Astrocyte of the cerebellum (primary cell): ENCODE measurements at regions not wholly inside any gene's neighbourhood (a gene's known extent, or its start where the extent isn't known, plus 50 kb on each side); places are given as distances from the start of the nearest gene placed in this dataset.
"Not testable (repeated sequence)": the region's sequence is repeated elsewhere in the genome, so short reads cannot be mapped to it uniquely, and the experiment has no call there.

Experiments used
- DNase-seq: peaks from one replicate; pipeline ENCODE4 v3.0.0-alpha.2; 2011; ENCODE audit warnings: low read depth
- H3K4me3 ChIP-seq: 2 replicates; pipeline ENCODE4 v1.5.1; 2011; ENCODE audit warnings: mild to moderate bottlenecking, low read depth, low read length, moderate library complexity
- in situ Hi-C: cut with HindIII; loops from 2 replicates; pipeline ENCODE4 v1.10.0; 2017; ENCODE audit warnings: low sequenced_read_pairs
- TF ChIP-seq, protein P1 (sequence below): IDR thresholded peaks from 2 replicates; pipeline ENCODE4 v1.5.1; 2012; ENCODE audit warnings: low read length, low read depth, moderate library complexity, mild to moderate bottlenecking; ENCODE audit errors: missing control alignments

DNA sequence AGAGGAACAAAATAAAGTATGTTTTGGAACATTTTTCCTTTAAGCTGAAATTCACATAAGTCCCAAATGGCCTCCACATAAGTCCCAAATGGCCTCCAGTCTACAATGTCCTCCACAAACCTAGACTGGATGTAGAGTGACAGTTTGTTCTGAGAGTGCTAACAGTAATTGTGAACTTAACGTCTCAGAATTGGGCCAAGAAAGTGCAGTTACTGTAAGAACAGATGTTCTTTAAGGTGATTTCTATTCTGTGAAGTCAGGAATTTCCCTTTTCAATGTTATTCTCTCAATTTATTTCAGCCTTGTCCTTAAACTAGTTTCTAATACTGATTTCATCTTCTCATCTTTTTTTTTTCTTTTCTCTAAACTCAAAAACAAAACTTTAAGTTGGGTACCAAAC, 188.7 kb upstream of the SEMA3E start:
- in situ Hi-C loops, result no loop called here
- TF ChIP-seq, protein P1, sequence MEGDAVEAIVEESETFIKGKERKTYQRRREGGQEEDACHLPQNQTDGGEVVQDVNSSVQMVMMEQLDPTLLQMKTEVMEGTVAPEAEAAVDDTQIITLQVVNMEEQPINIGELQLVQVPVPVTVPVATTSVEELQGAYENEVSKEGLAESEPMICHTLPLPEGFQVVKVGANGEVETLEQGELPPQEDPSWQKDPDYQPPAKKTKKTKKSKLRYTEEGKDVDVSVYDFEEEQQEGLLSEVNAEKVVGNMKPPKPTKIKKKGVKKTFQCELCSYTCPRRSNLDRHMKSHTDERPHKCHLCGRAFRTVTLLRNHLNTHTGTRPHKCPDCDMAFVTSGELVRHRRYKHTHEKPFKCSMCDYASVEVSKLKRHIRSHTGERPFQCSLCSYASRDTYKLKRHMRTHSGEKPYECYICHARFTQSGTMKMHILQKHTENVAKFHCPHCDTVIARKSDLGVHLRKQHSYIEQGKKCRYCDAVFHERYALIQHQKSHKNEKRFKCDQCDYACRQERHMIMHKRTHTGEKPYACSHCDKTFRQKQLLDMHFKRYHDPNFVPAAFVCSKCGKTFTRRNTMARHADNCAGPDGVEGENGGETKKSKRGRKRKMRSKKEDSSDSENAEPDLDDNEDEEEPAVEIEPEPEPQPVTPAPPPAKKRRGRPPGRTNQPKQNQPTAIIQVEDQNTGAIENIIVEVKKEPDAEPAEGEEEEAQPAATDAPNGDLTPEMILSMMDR, result no peak
- no peak for DNase-seq
- no peak overlapping the region for H3K4me3 ChIP-seq

- in situ Hi-C loops, result no loop called here
- TF ChIP-seq, protein P1, result no peak
- no peak for DNase-seq
- H3K4me3 ChIP-seq, result no peak overlapping the region
Measured at GRCh38 chr7:83836028-83836427, 187.1 kb upstream of the SEMA3E start.

- in situ Hi-C loops, result no loop called here
- TF ChIP-seq, protein P1, result no peak
Measured at GRCh38 chr7:83835424-83835823, 186.5 kb upstream of the SEMA3E start.

DNA sequence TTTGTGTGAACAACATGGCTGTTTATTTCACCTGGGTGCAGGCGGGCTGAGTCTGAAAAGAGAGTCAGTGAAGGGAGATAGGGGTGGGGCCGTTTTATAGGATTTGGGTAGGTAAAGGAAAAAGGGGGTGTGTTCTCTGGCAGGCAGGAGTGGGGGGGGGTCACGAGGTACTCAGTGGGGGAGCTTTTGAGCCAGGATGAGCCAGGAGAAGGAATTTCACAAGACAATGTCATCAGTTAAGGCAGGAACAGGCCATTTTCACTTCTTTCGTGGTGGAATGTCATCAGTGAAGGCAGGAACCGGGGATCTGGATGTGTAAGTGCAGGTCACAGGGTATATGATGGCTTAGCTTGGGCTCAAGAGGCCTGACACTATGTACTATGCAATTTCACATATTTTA, 184.8 kb upstream of the SEMA3E start:
- in situ Hi-C loops, result not testable (repeated sequence)

More at GRCh38 chr7:83835424-83835823, 186.5 kb upstream of the SEMA3E start:
- peak; percentile 16 for DNase-seq
- H3K4me3 ChIP-seq, result no peak overlapping the region

DNA sequence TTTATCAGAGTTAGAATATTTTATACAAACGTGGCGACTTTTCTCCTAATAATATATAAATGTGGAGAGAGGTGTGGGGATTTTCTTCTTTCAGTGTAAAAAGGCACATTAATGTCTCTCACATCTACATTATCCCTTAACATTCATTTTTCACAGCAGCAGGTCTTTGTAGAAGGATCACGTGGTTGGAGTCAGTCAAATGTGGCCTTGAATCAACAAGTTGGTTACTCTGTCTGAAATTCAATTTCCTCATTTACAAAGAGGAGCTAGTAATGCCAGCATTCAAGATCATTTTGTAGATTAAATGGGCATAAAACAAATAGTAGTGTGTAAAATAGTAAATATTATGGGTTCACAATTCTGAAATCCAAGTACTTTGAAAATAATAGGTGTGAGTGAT, 183.1 kb upstream of the SEMA3E start:
- TF ChIP-seq, protein P1, result no peak
- H3K4me3 ChIP-seq, result no peak overlapping the region
- DNase-seq, result no peak
- in situ Hi-C loops, result no loop called here

More for the DNA sequence above, 184.8 kb upstream of the SEMA3E start:
- not testable (repeated sequence) for H3K4me3 ChIP-seq, DNase-seq

DNA sequence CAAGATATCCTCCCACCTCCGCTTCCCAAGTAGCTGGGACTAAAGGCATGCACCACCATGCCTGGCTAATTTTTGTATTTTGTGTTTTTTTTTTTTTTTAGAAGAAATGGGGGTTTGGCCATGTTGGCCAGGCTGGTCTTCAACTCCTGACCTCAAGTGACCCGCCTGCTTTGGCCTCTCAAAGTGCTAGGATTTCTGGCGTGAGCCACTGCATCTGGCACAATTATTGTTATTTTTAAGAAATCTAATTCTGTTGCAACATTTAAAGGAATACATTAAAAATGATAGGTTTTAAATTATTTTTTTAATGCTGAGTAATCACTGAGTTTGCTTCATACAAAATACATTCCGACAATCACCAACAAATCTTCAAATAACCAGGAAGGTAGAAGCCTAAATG, 178.1 kb upstream of the SEMA3E start:
- DNase-seq, result no peak
- H3K4me3 ChIP-seq, result no peak overlapping the region
- TF ChIP-seq, protein P1, result no peak
- in situ Hi-C loops, result no loop called here

DNA sequence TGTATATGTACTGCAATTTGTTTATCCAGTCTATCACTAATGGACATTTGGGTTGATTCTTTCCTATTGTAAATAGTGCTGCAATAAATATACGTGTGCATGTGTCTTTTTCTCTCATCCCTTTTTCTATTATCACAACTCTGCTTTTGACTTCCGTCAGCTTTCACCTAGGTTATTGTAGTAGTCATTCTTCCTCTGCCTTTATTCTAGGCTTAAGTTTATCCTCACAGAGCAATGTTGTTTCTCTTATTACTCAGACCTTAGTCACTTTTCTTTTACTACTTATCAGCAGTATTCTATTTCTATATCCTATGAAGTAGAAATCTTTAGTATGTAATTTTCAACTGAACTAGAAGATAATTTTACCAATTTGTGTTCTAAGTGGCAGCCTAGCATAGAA, 175.3 kb upstream of the SEMA3E start:
- in situ Hi-C loops, result no loop called here
- no peak overlapping the region for H3K4me3 ChIP-seq
- TF ChIP-seq, protein P1, result no peak
- DNase-seq, result no peak
